Fibroblast of villous mesenchyme (primary cell): ENCODE measurements at regions not wholly inside any gene's neighbourhood (a gene's known extent, or its start where the extent isn't known, plus 50 kb on each side); places are given as distances from the start of the nearest gene placed in this dataset.

Source experiments
- DNase-seq: peaks from one replicate; pipeline ENCODE4 v3.0.0-alpha.2; 2010; ENCODE audit warnings: low read depth
- H3K4me3 ChIP-seq: 2 replicates; pipeline ENCODE4 v1.5.1; 2011; ENCODE audit warnings: low read depth, mild to moderate bottlenecking, low read length
- TF ChIP-seq, protein P1 (sequence below): IDR thresholded peaks from 2 replicates; pipeline ENCODE4 v1.5.1; 2012; ENCODE audit warnings: low read depth, mild to moderate bottlenecking, low read length; ENCODE audit not compliant: insufficient read depth

GRCh38 chr2:217538719-217539118 is 464.1 kb downstream of the TNS1 start:
- DNase-seq: no peak
- no peak overlapping the region for H3K4me3 ChIP-seq
- TF ChIP-seq, protein P1, sequence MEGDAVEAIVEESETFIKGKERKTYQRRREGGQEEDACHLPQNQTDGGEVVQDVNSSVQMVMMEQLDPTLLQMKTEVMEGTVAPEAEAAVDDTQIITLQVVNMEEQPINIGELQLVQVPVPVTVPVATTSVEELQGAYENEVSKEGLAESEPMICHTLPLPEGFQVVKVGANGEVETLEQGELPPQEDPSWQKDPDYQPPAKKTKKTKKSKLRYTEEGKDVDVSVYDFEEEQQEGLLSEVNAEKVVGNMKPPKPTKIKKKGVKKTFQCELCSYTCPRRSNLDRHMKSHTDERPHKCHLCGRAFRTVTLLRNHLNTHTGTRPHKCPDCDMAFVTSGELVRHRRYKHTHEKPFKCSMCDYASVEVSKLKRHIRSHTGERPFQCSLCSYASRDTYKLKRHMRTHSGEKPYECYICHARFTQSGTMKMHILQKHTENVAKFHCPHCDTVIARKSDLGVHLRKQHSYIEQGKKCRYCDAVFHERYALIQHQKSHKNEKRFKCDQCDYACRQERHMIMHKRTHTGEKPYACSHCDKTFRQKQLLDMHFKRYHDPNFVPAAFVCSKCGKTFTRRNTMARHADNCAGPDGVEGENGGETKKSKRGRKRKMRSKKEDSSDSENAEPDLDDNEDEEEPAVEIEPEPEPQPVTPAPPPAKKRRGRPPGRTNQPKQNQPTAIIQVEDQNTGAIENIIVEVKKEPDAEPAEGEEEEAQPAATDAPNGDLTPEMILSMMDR: no peak

GRCh38 chr2:217535957-217536708 is 466.7 kb downstream of the TNS1 start:
- no peak for DNase-seq
- H3K4me3 ChIP-seq: no peak overlapping the region
- TF ChIP-seq, protein P1: no peak

GRCh38 chr2:217530392-217531090 is 472.3 kb downstream of the TNS1 start:
- DNase-seq: no peak
- H3K4me3 ChIP-seq: no peak overlapping the region
- TF ChIP-seq, protein P1: no peak

DNA sequence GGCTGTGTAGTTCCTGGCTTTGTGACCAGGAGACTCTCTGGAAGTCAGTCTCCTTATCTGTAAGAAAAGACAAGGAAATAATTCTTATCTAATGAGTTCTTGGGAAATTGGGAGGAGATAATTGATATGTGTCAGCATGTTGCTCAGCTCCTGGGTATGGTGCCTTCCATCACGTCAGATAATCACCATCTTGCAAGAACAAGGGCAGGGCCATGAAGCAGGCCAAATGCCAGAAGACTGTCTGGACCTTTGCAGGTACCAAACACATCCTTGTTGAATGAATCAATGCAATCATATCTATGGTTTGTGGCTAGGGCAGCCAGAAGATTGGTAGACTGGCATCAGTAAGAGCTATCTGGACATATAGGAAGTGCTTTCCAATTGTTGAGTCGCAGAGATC is 473.5 kb downstream of the TNS1 start:
- TF ChIP-seq, protein P1: no peak
- no peak for DNase-seq
- no peak overlapping the region for H3K4me3 ChIP-seq

- H3K4me3 ChIP-seq: no peak overlapping the region
- TF ChIP-seq, protein P1: no peak
- DNase-seq: peak; percentile 29
These were observed 475.1 kb downstream of the TNS1 start for GRCh38 chr2:217527590-217528202.

GRCh38 chr2:217525076-217525475 is 477.7 kb downstream of the TNS1 start:
- DNase-seq: no peak
- H3K4me3 ChIP-seq: no peak overlapping the region
- TF ChIP-seq, protein P1: no peak
